Stimulated activated CD4-positive, alpha-beta T cell treated with anti-CD3 and anti-CD28 coated beads, Interleukin-2, amount 100 ng/mL, for 24 hours (primary cell): ENCODE measurements at regions not wholly inside any gene's neighbourhood (a gene's known extent, or its start where the extent isn't known, plus 50 kb on each side); places are given as distances from the start of the nearest gene placed in this dataset.
"Not testable (repeated sequence)": the region's sequence is repeated elsewhere in the genome, so short reads cannot be mapped to it uniquely, and the experiment has no call there.

Experiments
- DNase-seq, 2 donors: peaks; one replicate each; pipeline ENCODE4 v3.0.0-alpha.2; 2020

- no peak for DNase-seq
These were observed 325.6 kb upstream of the EYS start for GRCh38 chr6:66032626-66033025.

- no peak for DNase-seq
These were observed 322.4 kb upstream of the EYS start for GRCh38 chr6:66029391-66029790.

- DNase-seq: no peak
These were observed 292.3 kb upstream of the EYS start for GRCh38 chr6:65999288-65999791.

- DNase-seq: no peak
These were observed 291.5 kb upstream of the EYS start for GRCh38 chr6:65998544-65998943.

GRCh38 chr6:65997539-65997938, 290.5 kb upstream of the EYS start:
- no peak for DNase-seq

GRCh38 chr6:65996096-65996495, 289.1 kb upstream of the EYS start:
- no peak for DNase-seq

GRCh38 chr6:65989676-65990075, 282.6 kb upstream of the EYS start:
- DNase-seq: no peak

- no peak for DNase-seq
These were observed 281.0 kb upstream of the EYS start for GRCh38 chr6:65988006-65988405.

- DNase-seq: no peak
These were observed 277.1 kb upstream of the EYS start for GRCh38 chr6:65984089-65984488.

- DNase-seq: no peak
These were observed 272.1 kb upstream of the EYS start for GRCh38 chr6:65979120-65979519.

GRCh38 chr6:65971252-65971651, 264.2 kb upstream of the EYS start:
- not testable (repeated sequence) for DNase-seq

GRCh38 chr6:65964261-65964660, 257.2 kb upstream of the EYS start:
- no peak for DNase-seq

GRCh38 chr6:65955034-65955433, 248.0 kb upstream of the EYS start:
- no peak for DNase-seq

GRCh38 chr6:65948062-65948461, 241.0 kb upstream of the EYS start:
- no peak for DNase-seq

- no peak for DNase-seq
These were observed 236.5 kb upstream of the EYS start for GRCh38 chr6:65943548-65943947.

- no peak for DNase-seq
These were observed 236.0 kb upstream of the EYS start for GRCh38 chr6:65943051-65943450.

GRCh38 chr6:65938000-65938399, 231.0 kb upstream of the EYS start:
- no peak for DNase-seq

GRCh38 chr6:65935412-65935811, 228.4 kb upstream of the EYS start:
- no peak for DNase-seq

GRCh38 chr6:65933390-65933789, 226.4 kb upstream of the EYS start:
- DNase-seq: no peak

GRCh38 chr6:65927141-65927540, 220.1 kb upstream of the EYS start:
- DNase-seq: no peak

GRCh38 chr6:65924411-65924810, 217.4 kb upstream of the EYS start:
- no peak for DNase-seq

- no peak for DNase-seq
These were observed 215.0 kb upstream of the EYS start for GRCh38 chr6:65922049-65922448.

- DNase-seq: no peak
These were observed 201.0 kb upstream of the EYS start for GRCh38 chr6:65908065-65908464.

- no peak for DNase-seq
These were observed 197.0 kb upstream of the EYS start for GRCh38 chr6:65903992-65904391.

GRCh38 chr6:65900928-65901327, 193.9 kb upstream of the EYS start:
- no peak for DNase-seq

GRCh38 chr6:65896140-65896539, 189.1 kb upstream of the EYS start:
- no peak for DNase-seq
